ENCODE measurements at regions not wholly inside any gene's neighbourhood (a gene's known extent, or its start where the extent isn't known, plus 50 kb on each side); places are given as distances from the start of the nearest gene placed in this dataset.

GRCh38 chr14:65320661-65321308 lies 91.7 kb upstream of the FUT8 start:
- DNase-seq (ENCODE audit: low spot score), result no peak

GRCh38 chr14:65321370-65321875 lies 91.1 kb upstream of the FUT8 start:
- DNase-seq (ENCODE audit: low spot score), result no peak

GRCh38 chr14:65329481-65329880 lies 83.0 kb upstream of the FUT8 start:
- DNase-seq (ENCODE audit: low spot score), result no peak

GRCh38 chr14:65329911-65330310 lies 82.6 kb upstream of the FUT8 start:
- no peak for DNase-seq (ENCODE audit: low spot score)

- DNase-seq (ENCODE audit: low spot score), result no peak
Measured at GRCh38 chr14:65330416-65330815, 82.1 kb upstream of the FUT8 start.

GRCh38 chr14:65331652-65332051 lies 80.9 kb upstream of the FUT8 start:
- no peak for DNase-seq (ENCODE audit: low spot score)

GRCh38 chr14:65332141-65332871 lies 80.2 kb upstream of the FUT8 start:
- no peak for DNase-seq (ENCODE audit: low spot score)

GRCh38 chr14:65333943-65334687 lies 78.4 kb upstream of the FUT8 start:
- DNase-seq (ENCODE audit: low spot score), result no peak

GRCh38 chr14:65334765-65335410 lies 77.6 kb upstream of the FUT8 start:
- no peak for DNase-seq (ENCODE audit: low spot score)

- DNase-seq (ENCODE audit: low spot score), result no peak
Measured at GRCh38 chr14:65335411-65335947, 77.1 kb upstream of the FUT8 start.

- DNase-seq (ENCODE audit: low spot score), result no peak
Measured at GRCh38 chr14:65336191-65336591, 76.3 kb upstream of the FUT8 start.

GRCh38 chr14:65339866-65340265 lies 72.7 kb upstream of the FUT8 start:
- no peak for DNase-seq (ENCODE audit: low spot score)

- no peak for DNase-seq (ENCODE audit: low spot score)
Measured at GRCh38 chr14:65344011-65344410, 68.5 kb upstream of the FUT8 start.

GRCh38 chr14:65345266-65345665 lies 67.3 kb upstream of the FUT8 start:
- DNase-seq (ENCODE audit: low spot score), result no peak

- DNase-seq (ENCODE audit: low spot score), result no peak
Measured at GRCh38 chr14:65346474-65346873, 66.1 kb upstream of the FUT8 start.

- DNase-seq (ENCODE audit: low spot score), result no peak
Measured at GRCh38 chr14:65346895-65347294, 65.6 kb upstream of the FUT8 start.

GRCh38 chr14:65348137-65348536 lies 64.4 kb upstream of the FUT8 start:
- DNase-seq (ENCODE audit: low spot score), result no peak

GRCh38 chr14:65349100-65349499 lies 63.4 kb upstream of the FUT8 start:
- DNase-seq (ENCODE audit: low spot score), result no peak

- DNase-seq (ENCODE audit: low spot score), result no peak
Measured at GRCh38 chr14:65351493-65352194, 60.9 kb upstream of the FUT8 start.

GRCh38 chr14:65352964-65353530 lies 59.5 kb upstream of the FUT8 start:
- DNase-seq (ENCODE audit: low spot score), result no peak

- no peak for DNase-seq (ENCODE audit: low spot score)
Measured at GRCh38 chr14:65354131-65354530, 58.4 kb upstream of the FUT8 start.
